ENCODE measurements at regions not wholly inside any gene's neighbourhood (a gene's known extent, or its start where the extent isn't known, plus 50 kb on each side); places are given as distances from the start of the nearest gene placed in this dataset.

DNA sequence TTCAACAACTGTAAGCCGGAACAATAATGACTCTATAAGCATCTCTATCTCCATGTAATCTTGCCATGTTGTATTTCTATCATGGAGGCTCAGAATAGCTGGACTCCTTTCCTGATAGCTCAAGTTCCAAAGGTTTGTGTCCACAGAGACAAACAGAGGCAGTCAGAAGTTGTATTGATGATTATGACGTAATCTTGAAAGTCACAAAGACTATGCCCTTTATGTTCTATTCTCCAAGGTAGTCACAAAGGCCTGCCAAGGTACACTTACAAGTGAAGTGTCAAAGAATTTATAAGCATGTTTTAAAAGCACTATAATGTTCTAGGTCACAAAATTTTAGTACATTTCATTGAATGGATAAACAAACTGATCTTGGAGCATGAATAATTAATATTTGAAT lies 542.2 kb downstream of the CDH11 start:
- no peaks in the 10 kb centered on the region for H3K36me3 ChIP-seq
- H3K9me3 ChIP-seq = no peaks in the 10 kb centered on the region
- TF ChIP-seq CTCF (IDR thresholded peaks at IDR 0.05) (no peak), POLR2AphosphoS5 (IDR thresholded peaks at IDR 0.05) (no peak), POLR2A (IDR thresholded peaks at IDR 0.05) (no peak)
- intact Hi-C loops (cut with DNase I) = no loop called here
- no peak overlapping the region for H3K27ac ChIP-seq
- DNase-seq (ENCODE audit: low spot score) = no peak
- 90% methylated on average over 2 of the region's 2 CpGs for WGBS
- no peaks in the 10 kb centered on the region for H3K4me1 ChIP-seq (replicated peaks)
- H3K27me3 ChIP-seq (replicated peaks; ENCODE audit: insufficient read depth) = no peaks in the 10 kb centered on the region
- no peak overlapping the region for H3K4me3 ChIP-seq

- WGBS = 77% methylated on average over 2 of the region's 2 CpGs
- intact Hi-C loops (cut with DNase I) = no loop called here
- Histone ChIP-seq H3K9me3 (no peaks in the 10 kb centered on the region), H3K27ac (no peak overlapping the region), H3K4me3 (no peak overlapping the region), H3K27me3 (replicated peaks; ENCODE audit: insufficient read depth) (no peaks in the 10 kb centered on the region), H3K4me1 (replicated peaks) (no peaks in the 10 kb centered on the region), H3K36me3 (no peaks in the 10 kb centered on the region)
- no peak for DNase-seq (ENCODE audit: low spot score)
- TF ChIP-seq POLR2AphosphoS5 (IDR thresholded peaks at IDR 0.05) (no peak), POLR2A (IDR thresholded peaks at IDR 0.05) (no peak), CTCF (IDR thresholded peaks at IDR 0.05) (no peak)
Observed at GRCh38 chr16:64545768-64546167, 576.1 kb downstream of the CDH11 start.

DNA sequence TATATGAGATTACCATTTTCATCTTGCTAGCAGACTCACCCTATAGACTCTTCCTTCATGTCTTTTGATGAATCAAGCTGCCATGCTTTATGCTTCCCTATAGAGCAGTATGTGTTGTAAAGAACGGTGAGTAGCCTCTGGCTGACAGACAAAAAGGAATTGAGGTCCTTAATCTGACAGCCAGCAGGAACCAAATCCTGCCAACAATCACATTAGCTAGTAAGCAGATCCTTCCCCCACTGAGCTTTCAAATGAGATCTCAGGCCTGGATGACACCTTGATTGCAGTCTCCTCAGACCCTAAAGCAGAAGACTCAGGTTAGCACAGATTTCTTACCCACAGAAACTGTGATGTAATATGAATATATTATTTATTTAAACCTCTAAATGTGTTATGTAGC lies 577.0 kb downstream of the CDH11 start:
- WGBS = 65% methylated on average over 1 of the region's 1 CpG
- no peaks in the 10 kb centered on the region for H3K36me3 ChIP-seq
- H3K27ac ChIP-seq = no peak overlapping the region
- no peaks in the 10 kb centered on the region for H3K4me1 ChIP-seq (replicated peaks)
- H3K9me3 ChIP-seq = no peaks in the 10 kb centered on the region
- intact Hi-C loops (cut with DNase I) = no loop called here
- H3K27me3 ChIP-seq (replicated peaks; ENCODE audit: insufficient read depth) = no peaks in the 10 kb centered on the region
- no peak overlapping the region for H3K4me3 ChIP-seq
- TF ChIP-seq POLR2A (IDR thresholded peaks at IDR 0.05) = no peak
- no peak for TF ChIP-seq CTCF (IDR thresholded peaks at IDR 0.05)
- no peak for TF ChIP-seq POLR2AphosphoS5 (IDR thresholded peaks at IDR 0.05)
- DNase-seq (ENCODE audit: low spot score) = no peak

- Histone ChIP-seq H3K27me3 (replicated peaks; ENCODE audit: insufficient read depth) (no peaks in the 10 kb centered on the region), H3K36me3 (no peaks in the 10 kb centered on the region), H3K4me3 (no peak overlapping the region), H3K4me1 (replicated peaks) (no peaks in the 10 kb centered on the region), H3K27ac (no peak overlapping the region), H3K9me3 (no peaks in the 10 kb centered on the region)
- no peak for DNase-seq (ENCODE audit: low spot score)
- intact Hi-C loops (cut with DNase I) = no loop called here
- WGBS = 81% methylated on average over 4 of the region's 4 CpGs
- no peak for TF ChIP-seq POLR2AphosphoS5 (IDR thresholded peaks at IDR 0.05)
- no peak for TF ChIP-seq CTCF (IDR thresholded peaks at IDR 0.05)
- no peak for TF ChIP-seq POLR2A (IDR thresholded peaks at IDR 0.05)
Observed at GRCh38 chr16:64543441-64543840, 578.4 kb downstream of the CDH11 start.

GRCh38 chr16:64543031-64543430 lies 578.8 kb downstream of the CDH11 start:
- Histone ChIP-seq H3K4me1 (replicated peaks) (no peaks in the 10 kb centered on the region), H3K36me3 (no peaks in the 10 kb centered on the region), H3K4me3 (no peak overlapping the region), H3K27ac (no peak overlapping the region), H3K9me3 (no peaks in the 10 kb centered on the region), H3K27me3 (replicated peaks; ENCODE audit: insufficient read depth) (no peaks in the 10 kb centered on the region)
- DNase-seq (ENCODE audit: low spot score) = no peak
- WGBS = 37% methylated on average over 1 of the region's 1 CpG
- no peak for TF ChIP-seq POLR2A (IDR thresholded peaks at IDR 0.05)
- no peak for TF ChIP-seq CTCF (IDR thresholded peaks at IDR 0.05)
- TF ChIP-seq POLR2AphosphoS5 (IDR thresholded peaks at IDR 0.05) = no peak
- intact Hi-C loops (cut with DNase I) = no loop called here

Data from prostate gland (tissue), 2 donors.